ENCODE measurements at regions not wholly inside any gene's neighbourhood (a gene's known extent, or its start where the extent isn't known, plus 50 kb on each side); places are given as distances from the start of the nearest gene placed in this dataset.

DNA sequence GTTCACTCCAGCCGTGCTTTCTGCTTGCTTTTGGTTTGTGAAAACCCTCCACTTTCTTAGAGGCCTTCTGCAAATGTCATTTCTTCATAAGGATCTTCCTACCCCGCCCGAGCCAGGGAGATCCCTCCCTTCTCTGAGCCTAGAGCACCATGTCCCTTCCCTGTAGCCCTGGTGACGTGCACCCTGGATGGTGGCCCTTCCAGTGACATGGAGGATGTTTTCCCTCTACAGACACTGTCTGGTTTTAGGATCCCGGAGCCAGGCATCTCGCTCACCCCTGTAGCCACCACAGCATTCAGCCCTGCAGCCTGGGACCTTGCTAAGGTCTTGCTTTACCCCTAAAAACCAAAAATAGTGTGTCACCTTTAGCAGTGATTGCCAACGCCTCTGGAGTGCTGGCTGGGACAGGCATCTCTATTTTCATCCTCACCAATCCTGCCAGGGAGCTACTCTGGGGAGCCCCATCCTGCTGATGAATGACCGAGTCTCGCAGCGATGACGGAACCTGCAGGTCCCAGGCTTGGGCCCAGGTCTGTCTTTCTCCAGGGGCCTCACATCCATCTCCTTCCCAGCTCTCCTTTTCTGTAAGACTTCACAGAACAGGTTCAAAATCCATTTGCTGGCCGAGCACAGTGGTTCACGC, 394.1 kb upstream of the TNRC6C start:
- no peak overlapping the region for H3K4me3 ChIP-seq (ENCODE audit: low read length)
- peaks cover 65% of the 10 kb centered on the region for H3K27me3 ChIP-seq (replicated peaks; ENCODE audit: control insufficient read depth, insufficient read depth, low read length)
- H3K36me3 ChIP-seq (ENCODE audit: control insufficient read depth, insufficient read depth, low read length, severe bottlenecking): no peaks in the 10 kb centered on the region
- no peaks in the 10 kb centered on the region for H3K4me1 ChIP-seq (ENCODE audit: control insufficient read depth, insufficient read depth, low read length)
- DNase-seq (ENCODE audit: low read depth): no peak
- peaks cover 11% of the 10 kb centered on the region for H3K9me3 ChIP-seq (ENCODE audit: control insufficient read depth, low read length)
- no peak overlapping the region for H3K9ac ChIP-seq (ENCODE audit: low read length)

DNA sequence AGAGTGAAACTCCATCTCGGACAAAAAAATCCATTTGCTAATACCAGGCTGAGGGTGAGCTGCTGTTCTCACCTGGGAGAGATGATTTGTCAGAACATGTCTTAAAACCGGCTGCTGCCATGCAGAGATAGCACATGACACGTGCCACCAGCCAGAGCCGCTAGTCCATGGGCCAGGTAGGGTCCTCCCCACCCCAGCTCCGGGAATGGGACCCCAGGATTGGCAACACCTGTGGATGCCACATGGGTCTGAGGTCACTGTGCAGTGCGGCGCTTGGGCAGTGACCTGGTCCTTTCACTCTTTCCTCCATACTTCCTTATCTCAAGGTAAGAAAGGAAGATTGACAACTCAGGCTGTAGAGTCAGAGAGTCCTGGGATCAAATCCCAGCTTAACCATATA, 393.3 kb upstream of the TNRC6C start:
- no peak for DNase-seq (ENCODE audit: low read depth)
- H3K4me3 ChIP-seq (ENCODE audit: low read length): no peak overlapping the region
- H3K9ac ChIP-seq (ENCODE audit: low read length): no peak overlapping the region
- peaks cover 11% of the 10 kb centered on the region for H3K9me3 ChIP-seq (ENCODE audit: control insufficient read depth, low read length)
- peaks cover 65% of the 10 kb centered on the region for H3K27me3 ChIP-seq (replicated peaks; ENCODE audit: control insufficient read depth, insufficient read depth, low read length)
- no peaks in the 10 kb centered on the region for H3K4me1 ChIP-seq (ENCODE audit: control insufficient read depth, insufficient read depth, low read length)
- no peaks in the 10 kb centered on the region for H3K36me3 ChIP-seq (ENCODE audit: control insufficient read depth, insufficient read depth, low read length, severe bottlenecking)

DNA sequence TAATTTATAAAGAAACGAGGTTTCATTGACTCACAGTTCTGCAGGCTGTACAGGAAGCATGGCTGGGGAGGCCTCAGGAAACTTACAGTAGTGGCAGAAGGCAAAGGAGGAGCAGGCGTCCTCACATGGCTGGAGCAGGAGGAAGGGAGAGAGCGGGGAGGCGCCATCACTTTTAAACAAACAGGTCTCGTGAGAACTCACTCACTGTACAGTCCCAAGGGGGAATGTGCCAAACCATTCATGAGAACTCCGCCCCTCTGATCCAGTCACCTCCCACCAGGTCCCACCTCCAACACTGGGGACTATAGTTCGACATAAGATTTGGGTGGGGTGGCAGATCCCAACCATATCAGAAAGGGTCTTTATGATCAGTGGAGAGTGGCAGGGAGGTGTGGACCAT, 392.4 kb upstream of the TNRC6C start:
- Histone ChIP-seq H3K9ac (ENCODE audit: low read length) (no peak overlapping the region), H3K36me3 (ENCODE audit: control insufficient read depth, insufficient read depth, low read length, severe bottlenecking) (no peaks in the 10 kb centered on the region), H3K9me3 (ENCODE audit: control insufficient read depth, low read length) (peaks cover 11% of the 10 kb centered on the region), H3K4me3 (ENCODE audit: low read length) (no peak overlapping the region), H3K4me1 (ENCODE audit: control insufficient read depth, insufficient read depth, low read length) (no peaks in the 10 kb centered on the region), H3K27me3 (replicated peaks; ENCODE audit: control insufficient read depth, insufficient read depth, low read length) (peaks cover 62% of the 10 kb centered on the region)
- no peak for DNase-seq (ENCODE audit: low read depth)

DNA sequence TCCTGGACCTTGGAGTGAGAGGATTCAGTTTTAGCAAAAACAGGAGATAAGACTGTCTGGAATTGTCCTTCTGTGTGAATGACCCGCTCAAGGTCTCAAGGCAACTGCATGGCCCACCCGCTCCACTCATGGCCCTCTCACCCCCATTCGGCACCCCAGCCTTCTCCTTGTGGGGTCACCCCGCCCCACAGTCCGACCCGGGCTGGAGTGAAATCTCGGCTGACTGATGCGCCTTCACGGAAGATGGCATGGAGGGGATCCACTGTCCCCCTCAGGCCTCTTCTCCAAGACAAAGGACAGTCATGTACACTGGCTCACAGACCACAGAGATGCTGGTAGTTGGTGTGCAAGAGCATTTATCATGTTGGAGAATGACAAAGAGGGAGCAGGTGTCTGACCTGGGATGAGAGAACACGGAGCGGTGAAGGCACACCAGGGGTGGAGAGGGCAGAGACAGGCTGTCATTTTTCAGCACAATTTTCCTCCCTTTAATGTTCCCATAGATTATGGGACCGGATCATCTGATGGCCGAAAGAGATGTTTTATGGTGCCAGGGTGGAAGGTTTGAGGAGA, 391.9 kb upstream of the TNRC6C start:
- peaks cover 62% of the 10 kb centered on the region for H3K27me3 ChIP-seq (replicated peaks; ENCODE audit: control insufficient read depth, insufficient read depth, low read length)
- H3K9me3 ChIP-seq (ENCODE audit: control insufficient read depth, low read length): peaks cover 11% of the 10 kb centered on the region
- no peak for DNase-seq (ENCODE audit: low read depth)
- H3K9ac ChIP-seq (ENCODE audit: low read length): no peak overlapping the region
- H3K36me3 ChIP-seq (ENCODE audit: control insufficient read depth, insufficient read depth, low read length, severe bottlenecking): no peaks in the 10 kb centered on the region
- H3K4me3 ChIP-seq (ENCODE audit: low read length): no peak overlapping the region
- H3K4me1 ChIP-seq (ENCODE audit: control insufficient read depth, insufficient read depth, low read length): peaks cover 3% of the 10 kb centered on the region

DNA sequence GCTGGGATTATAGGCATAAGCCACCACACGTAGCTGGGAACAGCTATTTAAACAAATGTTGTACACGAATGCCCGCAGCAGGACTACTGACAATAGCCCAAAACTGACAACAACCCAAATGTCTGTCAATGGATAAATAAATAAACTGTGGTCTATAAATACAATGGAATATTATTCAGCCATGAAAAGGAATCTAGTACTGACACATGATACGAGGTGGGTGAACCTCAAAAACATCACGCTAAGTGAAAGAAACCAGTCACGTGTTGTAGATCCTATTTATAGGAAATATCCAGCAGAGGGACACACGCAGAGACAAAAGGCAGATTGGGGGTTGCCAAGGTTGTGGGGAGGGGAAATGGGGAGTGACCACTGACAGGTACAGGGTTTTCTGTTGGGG, 390.0 kb upstream of the TNRC6C start:
- no peak overlapping the region for H3K9ac ChIP-seq (ENCODE audit: low read length)
- DNase-seq (ENCODE audit: low read depth): no peak
- peaks cover 6% of the 10 kb centered on the region for H3K4me1 ChIP-seq (ENCODE audit: control insufficient read depth, insufficient read depth, low read length)
- peaks cover 70% of the 10 kb centered on the region for H3K27me3 ChIP-seq (replicated peaks; ENCODE audit: control insufficient read depth, insufficient read depth, low read length)
- H3K4me3 ChIP-seq (ENCODE audit: low read length): no peak overlapping the region
- peaks cover 7% of the 10 kb centered on the region for H3K9me3 ChIP-seq (ENCODE audit: control insufficient read depth, low read length)
- no peaks in the 10 kb centered on the region for H3K36me3 ChIP-seq (ENCODE audit: control insufficient read depth, insufficient read depth, low read length, severe bottlenecking)

DNA sequence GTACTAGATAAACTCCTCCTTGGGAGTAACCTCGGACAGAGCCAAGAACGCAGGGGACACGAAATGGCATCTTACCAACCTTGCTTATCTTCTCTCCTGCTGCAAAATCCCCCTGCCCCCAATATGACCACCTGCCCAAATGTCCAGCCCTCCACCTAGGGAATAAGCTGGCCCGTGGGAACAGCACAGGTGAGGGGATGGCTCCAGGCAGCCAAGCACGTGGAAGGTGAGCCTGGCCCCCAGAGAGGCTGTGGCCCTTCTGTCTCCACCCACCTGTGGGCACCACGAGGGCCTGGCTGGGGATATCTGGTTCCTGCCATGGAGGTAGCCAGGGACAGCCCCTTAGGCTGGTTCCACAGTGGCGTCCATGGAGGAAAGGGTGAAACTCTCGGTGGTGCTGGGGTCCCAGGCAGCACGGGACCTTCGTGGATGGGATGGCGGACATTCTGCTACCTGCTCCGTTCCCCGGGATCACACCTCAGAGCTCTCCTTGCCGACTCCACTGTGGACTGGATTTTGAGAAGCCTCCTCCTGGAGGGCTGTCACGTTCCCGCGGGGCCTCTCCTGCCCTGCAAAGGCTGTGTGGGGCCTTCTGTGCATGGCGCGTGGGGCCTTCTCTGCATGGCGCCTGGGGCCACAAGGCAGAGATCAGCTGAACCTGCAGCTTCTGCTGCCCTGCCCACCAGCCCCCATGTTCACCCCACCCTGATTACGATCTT, 388.5 kb upstream of the TNRC6C start:
- Histone ChIP-seq H3K4me1 (ENCODE audit: control insufficient read depth, insufficient read depth, low read length) (peaks cover 6% of the 10 kb centered on the region), H3K9ac (ENCODE audit: low read length) (no peak overlapping the region), H3K36me3 (ENCODE audit: control insufficient read depth, insufficient read depth, low read length, severe bottlenecking) (no peaks in the 10 kb centered on the region), H3K9me3 (ENCODE audit: control insufficient read depth, low read length) (peaks cover 3% of the 10 kb centered on the region), H3K4me3 (ENCODE audit: low read length) (no peak overlapping the region), H3K27me3 (replicated peaks; ENCODE audit: control insufficient read depth, insufficient read depth, low read length) (peaks cover 77% of the 10 kb centered on the region)
- DNase-seq (ENCODE audit: low read depth): no peak

DNA sequence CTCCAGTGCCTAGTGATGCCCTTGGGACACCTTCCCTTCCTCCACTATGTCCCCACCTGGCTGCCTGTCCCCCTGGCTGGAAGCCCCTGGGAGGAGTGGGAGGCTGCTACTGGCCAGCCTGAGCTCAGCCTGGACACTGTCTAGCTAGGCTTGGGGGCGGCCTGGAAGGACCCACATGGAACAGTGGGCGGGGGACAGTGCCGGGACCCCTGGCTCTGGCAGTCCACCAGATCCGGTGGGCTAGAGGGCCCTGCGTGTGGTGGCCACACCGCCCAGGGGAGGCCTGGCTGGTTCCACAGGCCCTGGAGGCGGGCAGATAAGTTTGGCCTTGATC, 388.0 kb upstream of the TNRC6C start:
- peaks cover 6% of the 10 kb centered on the region for H3K4me1 ChIP-seq (ENCODE audit: control insufficient read depth, insufficient read depth, low read length)
- no peak overlapping the region for H3K4me3 ChIP-seq (ENCODE audit: low read length)
- peaks cover 3% of the 10 kb centered on the region for H3K9me3 ChIP-seq (ENCODE audit: control insufficient read depth, low read length)
- peaks cover 77% of the 10 kb centered on the region for H3K27me3 ChIP-seq (replicated peaks; ENCODE audit: control insufficient read depth, insufficient read depth, low read length)
- no peak overlapping the region for H3K9ac ChIP-seq (ENCODE audit: low read length)
- no peak for DNase-seq (ENCODE audit: low read depth)
- H3K36me3 ChIP-seq (ENCODE audit: control insufficient read depth, insufficient read depth, low read length, severe bottlenecking): no peaks in the 10 kb centered on the region

DNA sequence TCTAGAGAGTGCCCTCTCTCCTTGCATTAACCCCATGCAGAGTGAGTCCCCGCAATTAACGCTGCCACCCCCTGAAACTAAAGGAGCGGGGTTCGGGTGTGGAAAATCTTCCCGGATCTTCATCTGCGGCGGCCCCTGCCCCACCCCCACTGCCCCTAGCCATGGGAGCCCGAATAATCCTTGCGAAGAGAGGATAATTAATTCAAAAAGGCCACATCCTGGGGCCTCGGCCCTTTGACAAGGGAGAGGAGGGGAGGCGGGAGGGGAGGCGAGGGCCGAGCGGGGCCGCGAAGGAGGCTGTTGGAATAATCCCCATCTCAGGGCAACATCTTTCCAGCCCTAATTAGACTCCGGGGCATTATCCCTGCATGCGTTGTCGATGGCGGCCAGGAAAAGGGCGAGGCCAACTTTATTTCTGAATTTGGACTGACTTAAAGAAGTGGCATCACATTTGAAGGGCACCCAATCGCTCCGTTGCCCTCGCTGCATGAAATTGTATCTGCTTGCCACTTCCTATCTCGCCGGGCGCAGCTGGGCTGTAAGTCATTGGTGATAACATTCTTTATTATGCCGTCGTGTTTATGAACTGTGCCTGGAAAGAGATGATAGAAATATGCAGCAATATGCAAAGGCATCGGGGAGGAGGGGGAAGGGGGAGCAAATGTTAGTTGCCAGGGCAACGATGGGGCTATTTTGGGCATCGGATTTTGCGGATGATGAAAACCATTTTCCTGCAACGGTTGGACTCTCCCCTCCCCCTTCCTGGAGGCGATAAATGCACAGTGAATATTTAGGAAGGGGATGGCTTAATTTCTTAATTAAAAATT, 387.1 kb upstream of the TNRC6C start:
- Histone ChIP-seq H3K27me3 (replicated peaks; ENCODE audit: control insufficient read depth, insufficient read depth, low read length) (peaks cover 74% of the 10 kb centered on the region), H3K4me3 (ENCODE audit: low read length) (peak overlapping the region; percentile 58)
- DNase-seq (ENCODE audit: low read depth): peak; percentile 20

DNA sequence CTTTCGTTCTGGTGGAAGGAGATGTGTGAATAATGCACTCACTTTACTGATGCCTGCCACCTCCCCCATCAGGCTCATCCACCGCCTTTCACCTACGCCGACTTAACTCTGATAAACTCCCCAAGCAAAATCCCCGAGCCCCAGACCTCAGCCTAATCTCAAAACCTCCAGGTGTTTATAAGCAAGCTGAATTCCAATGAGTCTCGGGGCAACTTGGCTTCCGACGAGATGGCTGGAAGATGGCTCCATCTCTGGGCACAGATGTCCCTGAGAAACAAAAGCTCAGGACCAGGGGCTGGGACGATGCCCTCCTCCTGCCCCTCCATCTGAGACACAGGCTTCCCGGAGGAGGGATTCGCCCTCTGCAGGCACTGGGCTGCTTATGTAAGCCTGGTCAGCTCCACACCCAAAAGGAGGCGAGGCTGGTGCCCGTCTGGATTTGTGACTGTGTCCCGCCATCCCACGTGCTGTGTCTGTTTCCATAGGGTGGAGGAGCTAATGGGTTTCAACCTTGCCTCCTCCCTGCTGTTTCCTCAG, 386.4 kb upstream of the TNRC6C start:
- no peak for DNase-seq (ENCODE audit: low read depth)
- Histone ChIP-seq H3K9ac (ENCODE audit: low read length) (no peak overlapping the region), H3K27me3 (replicated peaks; ENCODE audit: control insufficient read depth, insufficient read depth, low read length) (peaks cover 71% of the 10 kb centered on the region), H3K4me3 (ENCODE audit: low read length) (no peak overlapping the region), H3K4me1 (ENCODE audit: control insufficient read depth, insufficient read depth, low read length) (peaks cover 6% of the 10 kb centered on the region), H3K9me3 (ENCODE audit: control insufficient read depth, low read length) (peaks cover 3% of the 10 kb centered on the region), H3K36me3 (ENCODE audit: control insufficient read depth, insufficient read depth, low read length, severe bottlenecking) (no peaks in the 10 kb centered on the region)

More for the DNA sequence above, 387.1 kb upstream of the TNRC6C start:
- Histone ChIP-seq H3K36me3 (ENCODE audit: control insufficient read depth, insufficient read depth, low read length, severe bottlenecking) (no peaks in the 10 kb centered on the region), H3K9ac (ENCODE audit: low read length) (no peak overlapping the region), H3K4me1 (ENCODE audit: control insufficient read depth, insufficient read depth, low read length) (peaks cover 6% of the 10 kb centered on the region), H3K9me3 (ENCODE audit: control insufficient read depth, low read length) (peaks cover 3% of the 10 kb centered on the region)

DNA sequence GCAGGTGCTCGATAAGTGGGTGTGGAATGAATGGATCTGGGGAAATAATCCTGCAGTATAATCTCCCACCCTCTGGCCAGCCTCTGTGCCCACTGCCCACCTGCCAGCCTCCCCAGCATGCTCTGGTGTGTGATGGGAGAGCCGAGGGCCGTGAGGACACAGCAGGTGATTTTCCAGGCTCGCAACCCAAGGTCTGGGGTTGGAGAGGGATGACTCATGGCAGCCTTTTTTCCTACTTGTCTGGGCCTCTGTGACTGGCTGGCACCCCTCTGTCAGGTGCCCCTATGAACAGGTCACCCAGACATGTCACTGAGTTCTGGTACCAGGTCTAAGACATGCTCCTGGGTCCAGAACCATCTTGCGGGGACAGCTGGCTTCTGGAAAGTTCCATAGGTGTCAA, 385.7 kb upstream of the TNRC6C start:
- Histone ChIP-seq H3K36me3 (ENCODE audit: control insufficient read depth, insufficient read depth, low read length, severe bottlenecking) (no peaks in the 10 kb centered on the region), H3K9ac (ENCODE audit: low read length) (no peak overlapping the region), H3K9me3 (ENCODE audit: control insufficient read depth, low read length) (peaks cover 3% of the 10 kb centered on the region), H3K27me3 (replicated peaks; ENCODE audit: control insufficient read depth, insufficient read depth, low read length) (peaks cover 72% of the 10 kb centered on the region), H3K4me1 (ENCODE audit: control insufficient read depth, insufficient read depth, low read length) (peaks cover 6% of the 10 kb centered on the region), H3K4me3 (ENCODE audit: low read length) (no peak overlapping the region)
- no peak for DNase-seq (ENCODE audit: low read depth)

DNA sequence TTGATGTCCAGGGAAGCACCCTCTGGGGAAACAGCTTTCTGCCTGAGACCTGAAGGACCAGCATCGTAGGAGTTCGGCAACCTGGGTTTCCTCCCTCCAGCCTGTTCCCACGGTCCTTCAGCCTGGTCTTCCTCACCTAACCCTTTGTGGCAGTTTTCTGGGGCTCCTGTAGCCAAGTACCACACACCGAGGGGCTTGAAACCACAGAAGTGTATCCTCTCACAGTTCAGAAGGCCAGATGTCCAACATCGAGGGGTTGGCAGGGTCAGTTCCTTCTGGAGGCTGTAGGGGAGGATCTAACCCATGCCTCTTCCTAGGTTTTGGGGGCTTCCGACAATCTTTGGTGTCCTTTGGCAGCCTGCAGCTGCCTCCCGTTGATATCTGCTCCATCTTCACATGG, 381.0 kb upstream of the TNRC6C start:
- H3K9me3 ChIP-seq (ENCODE audit: control insufficient read depth, low read length): no peaks in the 10 kb centered on the region
- no peak for DNase-seq (ENCODE audit: low read depth)
- H3K4me3 ChIP-seq (ENCODE audit: low read length): no peak overlapping the region
- peaks cover 5% of the 10 kb centered on the region for H3K4me1 ChIP-seq (ENCODE audit: control insufficient read depth, insufficient read depth, low read length)
- H3K9ac ChIP-seq (ENCODE audit: low read length): no peak overlapping the region
- H3K27me3 ChIP-seq (replicated peaks; ENCODE audit: control insufficient read depth, insufficient read depth, low read length): peaks cover 66% of the 10 kb centered on the region
- no peaks in the 10 kb centered on the region for H3K36me3 ChIP-seq (ENCODE audit: control insufficient read depth, insufficient read depth, low read length, severe bottlenecking)

Data from adipocyte (in vitro differentiated cells).